OCI-LY1 (cell line): ENCODE measurements at regions not wholly inside any gene's neighbourhood (a gene's known extent, or its start where the extent isn't known, plus 50 kb on each side); places are given as distances from the start of the nearest gene placed in this dataset.

Source experiments
- H2AFZ ChIP-seq: fragments of 200-600 bp; sonication (generic), shearing (Covaris generic); 2 replicates; pipeline ENCODE4 v1.6.0; 2014; ENCODE audit warnings: antibody characterized with exemption, mild to moderate bottlenecking, low read length
- H3F3A ChIP-seq: fragments of 200-600 bp; sonication (generic), shearing (Covaris generic); 2 replicates; pipeline ENCODE4 v1.6.0; 2014; ENCODE audit warnings: mild to moderate bottlenecking, antibody characterized with exemption, low read length, moderate library complexity; ENCODE audit not compliant: insufficient read depth
- H3K27ac ChIP-seq: fragments of 200-600 bp; sonication (generic); 2 replicates; pipeline ENCODE4 v1.5.1; 2014; ENCODE audit warnings: low read length, mixed run types, mild to moderate bottlenecking, low read depth; ENCODE audit not compliant: poor library complexity, severe bottlenecking
- H3K27me3 ChIP-seq: fragments of 200-600 bp; sonication (generic); 2 replicates; pipeline ENCODE4 v1.6.0; 2014; ENCODE audit warnings: antibody characterized with exemption, mild to moderate bottlenecking, low read length, moderate library complexity; ENCODE audit not compliant: insufficient read depth
- H3K36me3 ChIP-seq: fragments of 200-600 bp; sonication (generic); 2 replicates; pipeline ENCODE4 v1.6.1; 2014; ENCODE audit warnings: mild to moderate bottlenecking, antibody characterized with exemption, low read length, moderate library complexity, mixed read lengths; ENCODE audit not compliant: insufficient read depth
- H3K4me1 ChIP-seq: fragments of 200-600 bp; sonication (generic); 2 replicates; pipeline ENCODE4 v1.5.1; 2014; ENCODE audit warnings: mild to moderate bottlenecking, low read length, moderate library complexity; ENCODE audit not compliant: insufficient read depth, severe bottlenecking
- H3K4me2 ChIP-seq: fragments of 200-600 bp; sonication (generic), shearing (Covaris generic); 2 replicates; pipeline ENCODE4 v1.6.1; 2014; ENCODE audit warnings: low read length
- H3K4me3 ChIP-seq: fragments of 200-600 bp; sonication (generic); 2 replicates; pipeline ENCODE4 v1.5.1; 2014; ENCODE audit warnings: low read length, low read depth, mild to moderate bottlenecking, mixed read lengths; ENCODE audit not compliant: poor library complexity, severe bottlenecking
- H3K79me2 ChIP-seq: fragments of 200-600 bp; shearing (Covaris generic); 2 replicates; pipeline ENCODE4 v1.6.1; 2016; ENCODE audit warnings: mixed run types, low read length, mixed read lengths; ENCODE audit not compliant: insufficient read depth
- H3K9ac ChIP-seq: fragments of 200-600 bp; sonication (generic), shearing (Covaris generic); 2 replicates; pipeline ENCODE4 v1.6.1; 2014; ENCODE audit warnings: mild to moderate bottlenecking, low read length, mixed read lengths
- H3K9me2 ChIP-seq: fragments of 200-600 bp; sonication (generic), shearing (Covaris generic); 2 replicates; pipeline ENCODE4 v1.6.1; 2014; ENCODE audit warnings: low read depth, mild to moderate bottlenecking, low read length, mixed read lengths
- H3K9me3 ChIP-seq: fragments of 200-600 bp; shearing (Covaris generic); 2 replicates; pipeline ENCODE4 v1.6.1; 2014; ENCODE audit warnings: low read length, mixed read lengths
- H4K20me1 ChIP-seq: fragments of 200-600 bp; sonication (generic), shearing (Covaris generic); 2 replicates; pipeline ENCODE4 v1.6.0; 2016; ENCODE audit warnings: mild to moderate bottlenecking, low read length; ENCODE audit not compliant: insufficient read depth
- CTCF ChIP-seq: fragments of 200-600 bp; sonication (generic), shearing (Covaris generic); IDR thresholded peaks from 2 replicates; pipeline ENCODE4 v1.5.1; 2017; ENCODE audit warnings: mild to moderate bottlenecking, antibody characterized with exemption, low read length, moderate library complexity, mixed read lengths
- EZH2 ChIP-seq: fragments of 200-600 bp; sonication (generic), shearing (Covaris generic); IDR thresholded peaks from 2 replicates; pipeline ENCODE4 v1.8.0; 2017; ENCODE audit warnings: borderline replicate concordance, mixed run types, mild to moderate bottlenecking, antibody characterized with exemption, low read length, moderate library complexity, mixed read lengths

DNA sequence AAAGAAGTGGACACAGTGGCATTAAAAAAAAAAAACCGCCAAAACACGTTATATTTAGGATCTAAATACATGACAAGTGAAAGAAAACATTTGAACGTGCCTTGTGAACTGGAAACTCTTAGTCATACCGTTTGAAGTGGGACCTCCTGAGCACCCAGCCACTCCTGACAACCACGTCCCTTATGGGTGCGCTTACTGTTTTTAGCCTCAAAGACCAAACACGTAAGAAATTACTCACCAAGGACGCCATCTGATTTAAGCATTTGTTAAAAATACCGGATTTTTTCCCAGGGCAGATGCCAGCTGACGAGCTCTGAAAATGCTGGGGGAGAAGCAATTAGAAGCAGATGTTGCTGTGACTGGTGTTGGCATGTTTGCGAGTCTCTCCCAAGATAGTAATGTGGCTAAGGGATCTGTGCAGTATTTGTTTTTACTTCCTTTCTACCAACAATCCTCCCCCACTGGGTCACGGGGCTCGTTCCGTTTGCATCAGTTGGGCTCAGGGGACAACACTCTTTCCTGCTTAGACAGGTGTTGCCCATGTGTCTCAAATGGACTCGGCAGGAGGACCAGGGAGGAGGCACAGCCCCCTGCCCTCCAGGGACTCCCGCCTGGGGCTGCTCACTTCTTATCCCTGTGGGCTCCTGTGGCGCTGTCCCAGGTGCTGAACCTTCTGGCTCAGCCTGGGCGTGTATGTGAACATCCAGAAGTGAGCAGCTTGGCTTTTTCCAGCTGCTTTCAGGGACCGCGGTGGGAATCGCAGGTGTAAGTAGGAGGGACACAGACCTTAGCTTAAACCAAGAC is 101.0 kb downstream of the BEGAIN start:
- no peak overlapping the region for H3K4me3 ChIP-seq
- H3K4me2 ChIP-seq, result no peak overlapping the region

More for the DNA sequence above, 101.0 kb downstream of the BEGAIN start:
- H3K27me3 ChIP-seq, result no peaks in the 10 kb centered on the region
- H4K20me1 ChIP-seq, result no peaks in the 10 kb centered on the region
- no peak overlapping the region for H3K27ac ChIP-seq
- no peaks in the 10 kb centered on the region for H3K9me2 ChIP-seq
- no peaks in the 10 kb centered on the region for H3F3A ChIP-seq
- H3K36me3 ChIP-seq, result no peaks in the 10 kb centered on the region
- TF ChIP-seq EZH2, result no peak
- TF ChIP-seq CTCF, result no peak
- H2AFZ ChIP-seq, result no peak overlapping the region
- H3K9ac ChIP-seq, result no peak overlapping the region
- no peaks in the 10 kb centered on the region for H3K9me3 ChIP-seq
- H3K4me1 ChIP-seq, result no peaks in the 10 kb centered on the region
- no peaks in the 10 kb centered on the region for H3K79me2 ChIP-seq
